Esophagus (tissue), 2 donors: ENCODE measurements at regions not wholly inside any gene's neighbourhood (a gene's known extent, or its start where the extent isn't known, plus 50 kb on each side); places are given as distances from the start of the nearest gene placed in this dataset.
"Not testable (repeated sequence)": the region's sequence is repeated elsewhere in the genome, so short reads cannot be mapped to it uniquely, and the experiment has no call there.

Experiments used
- H3K27ac ChIP-seq, 2 donors: one replicate each; pipeline ENCODE4 v1.5.1; 2013; ENCODE audit warnings: low read depth in 2 of 2, mild to moderate bottlenecking in 2 of 2, inconsistent platforms in 1 of 2, low read length in 1 of 2, moderate library complexity in 1 of 2
- H3K27me3 ChIP-seq, 2 donors: one replicate each; pipeline ENCODE4 v1.6.1; 2013; ENCODE audit warnings: low read length in 2 of 2, control low read depth in 1 of 2, mild to moderate bottlenecking in 1 of 2; ENCODE audit not compliant: insufficient read depth in 2 of 2, control insufficient read depth in 1 of 2
- H3K36me3 ChIP-seq, 2 donors: one replicate each; pipeline ENCODE4 v1.6.1; 2013; ENCODE audit warnings: low read length in 1 of 2; ENCODE audit not compliant: control insufficient read depth in 2 of 2, insufficient read depth in 2 of 2
- H3K4me1 ChIP-seq, 2 donors: one replicate each; pipeline ENCODE4 v1.6.1; 2013; ENCODE audit warnings: low read length in 1 of 2; ENCODE audit not compliant: control insufficient read depth in 2 of 2, insufficient read depth in 2 of 2
- H3K4me3 ChIP-seq, 2 donors: one replicate each; pipeline ENCODE4 v1.5.1; 2013; ENCODE audit warnings: low read length in 2 of 2, mild to moderate bottlenecking in 2 of 2, low read depth in 1 of 2, moderate library complexity in 1 of 2
- H3K9me3 ChIP-seq, 2 donors: one replicate each; pipeline ENCODE4 v1.6.1; 2013; ENCODE audit warnings: mild to moderate bottlenecking in 2 of 2, low read depth in 1 of 2, low read length in 1 of 2, moderate library complexity in 1 of 2; ENCODE audit not compliant: control insufficient read depth in 2 of 2, insufficient read depth in 1 of 2
- WGBS, 2 donors: extraction: QIAGEN DNeasy Blood & Tissue Kit; methylation state at CpG; one replicate each; pipeline ENCODE4 v1.1.7; 2013; 5-methylcytosine and 5-hydroxymethylcytosine counted together
- donor health status: healthy with polysubstance abuse.
- donor health status: Bipolar disorder and iron deficiency.

GRCh38 chr5:104327801-104328200 lies 765.2 kb upstream of the NUDT12 start:
- H3K4me1 ChIP-seq: no peaks in the 10 kb centered on the region
- no peak overlapping the region for H3K4me3 ChIP-seq
- WGBS, 2 donors: 19 to 22% methylated on average over 1 of the region's 1 CpG
- H3K27ac ChIP-seq: no peak overlapping the region
- H3K9me3 ChIP-seq: peaks cover 0 to 4% of the 10 kb centered on the region in 2 donors
- H3K36me3 ChIP-seq: no peaks in the 10 kb centered on the region
- no peaks in the 10 kb centered on the region for H3K27me3 ChIP-seq

GRCh38 chr5:104326966-104327365 lies 764.4 kb upstream of the NUDT12 start:
- H3K9me3 ChIP-seq: peaks cover 0 to 4% of the 10 kb centered on the region in 2 donors
- H3K4me1 ChIP-seq: no peaks in the 10 kb centered on the region
- no peak overlapping the region for H3K4me3 ChIP-seq
- H3K27ac ChIP-seq: no peak overlapping the region
- no peaks in the 10 kb centered on the region for H3K36me3 ChIP-seq
- H3K27me3 ChIP-seq: no peaks in the 10 kb centered on the region

GRCh38 chr5:104325356-104325755 lies 762.8 kb upstream of the NUDT12 start:
- no peaks in the 10 kb centered on the region for H3K4me1 ChIP-seq
- no peaks in the 10 kb centered on the region for H3K27me3 ChIP-seq
- no peak overlapping the region for H3K27ac ChIP-seq
- peaks cover 0 to 2% of the 10 kb centered on the region in 2 donors for H3K9me3 ChIP-seq
- 90 to 92% methylated on average over 2 of the region's 2 CpGs for WGBS, 2 donors
- no peak overlapping the region for H3K4me3 ChIP-seq
- H3K36me3 ChIP-seq: no peaks in the 10 kb centered on the region

GRCh38 chr5:104316676-104317075 lies 754.1 kb upstream of the NUDT12 start:
- H3K9me3 ChIP-seq, H3K4me1 ChIP-seq, H3K27ac ChIP-seq, H3K27me3 ChIP-seq, H3K36me3 ChIP-seq, H3K4me3 ChIP-seq: not testable (repeated sequence)

GRCh38 chr5:104312481-104312880 lies 749.9 kb upstream of the NUDT12 start:
- Histone ChIP-seq H3K4me1 (no peaks in the 10 kb centered on the region), H3K4me3 (no peak overlapping the region), H3K36me3 (no peaks in the 10 kb centered on the region), H3K9me3 (no peaks in the 10 kb centered on the region), H3K27me3 (no peaks in the 10 kb centered on the region), H3K27ac (no peak overlapping the region)
- WGBS, 2 donors: 24 to 26% methylated on average over 1 of the region's 1 CpG

- Histone ChIP-seq H3K36me3 (no peaks in the 10 kb centered on the region), H3K27me3 (no peaks in the 10 kb centered on the region), H3K4me1 (no peaks in the 10 kb centered on the region), H3K9me3 (no peaks in the 10 kb centered on the region), H3K4me3 (no peak overlapping the region), H3K27ac (no peak overlapping the region)
- 80 to 81% methylated on average over 1 of the region's 1 CpG for WGBS, 2 donors
These were observed 743.0 kb upstream of the NUDT12 start for GRCh38 chr5:104305602-104306001.

- H3K36me3 ChIP-seq: no peaks in the 10 kb centered on the region
- no peaks in the 10 kb centered on the region for H3K27me3 ChIP-seq
- H3K27ac ChIP-seq: no peak overlapping the region
- no peaks in the 10 kb centered on the region for H3K9me3 ChIP-seq
- H3K4me3 ChIP-seq: no peak overlapping the region
- no peaks in the 10 kb centered on the region for H3K4me1 ChIP-seq
- WGBS, 2 donors: 84 to 86% methylated on average over 7 of the region's 7 CpGs
These were observed 737.6 kb upstream of the NUDT12 start for GRCh38 chr5:104299998-104300706.

GRCh38 chr5:104298518-104298917 lies 735.9 kb upstream of the NUDT12 start:
- Histone ChIP-seq H3K4me3 (no peak overlapping the region), H3K9me3 (no peaks in the 10 kb centered on the region), H3K4me1 (no peaks in the 10 kb centered on the region), H3K27me3 (no peaks in the 10 kb centered on the region), H3K36me3 (no peaks in the 10 kb centered on the region), H3K27ac (no peak overlapping the region)
- 93 to 94% methylated on average over 5 of the region's 5 CpGs for WGBS, 2 donors

GRCh38 chr5:104297076-104297475 lies 734.5 kb upstream of the NUDT12 start:
- WGBS, 2 donors: 31 to 37% methylated on average over 1 of the region's 1 CpG
- H3K4me3 ChIP-seq: no peak overlapping the region

GRCh38 chr5:104295991-104296390 lies 733.4 kb upstream of the NUDT12 start:
- WGBS, 2 donors: 51 to 73% methylated on average over 1 of the region's 1 CpG
- no peaks in the 10 kb centered on the region for H3K27me3 ChIP-seq

More at GRCh38 chr5:104297076-104297475, 734.5 kb upstream of the NUDT12 start:
- no peaks in the 10 kb centered on the region for H3K27me3 ChIP-seq
- H3K27ac ChIP-seq: no peak overlapping the region
- no peaks in the 10 kb centered on the region for H3K36me3 ChIP-seq
- H3K4me1 ChIP-seq: no peaks in the 10 kb centered on the region
- no peaks in the 10 kb centered on the region for H3K9me3 ChIP-seq

More at GRCh38 chr5:104295991-104296390, 733.4 kb upstream of the NUDT12 start:
- Histone ChIP-seq H3K4me3 (no peak overlapping the region), H3K9me3 (no peaks in the 10 kb centered on the region), H3K4me1 (no peaks in the 10 kb centered on the region), H3K36me3 (no peaks in the 10 kb centered on the region), H3K27ac (no peak overlapping the region)
